Neuronal stem cell (in vitro differentiated cells): ENCODE measurements at regions not wholly inside any gene's neighbourhood (a gene's known extent, or its start where the extent isn't known, plus 50 kb on each side); places are given as distances from the start of the nearest gene placed in this dataset.

Source experiments
- DNase-seq: peaks from one replicate; pipeline ENCODE4 v3.0.0-alpha.2; 2013; ENCODE audit warnings: low spot score
- H2AFZ ChIP-seq: one replicate; pipeline ENCODE4 v1.6.1; 2013; ENCODE audit warnings: mild to moderate bottlenecking, low read length, inconsistent platforms
- H2AK5ac ChIP-seq: 2 replicates; pipeline ENCODE4 v1.6.1; 2013; ENCODE audit warnings: low read depth, mild to moderate bottlenecking, inconsistent platforms, low read length, moderate library complexity, mixed read lengths
- H2BK120ac ChIP-seq: 2 replicates; pipeline ENCODE4 v1.6.1; 2013; ENCODE audit warnings: low read depth, mild to moderate bottlenecking, inconsistent platforms, low read length, moderate library complexity, mixed read lengths
- H2BK12ac ChIP-seq: one replicate; pipeline ENCODE4 v1.6.1; 2013; ENCODE audit warnings: low read length, inconsistent platforms
- H2BK15ac ChIP-seq: 2 replicates; pipeline ENCODE4 v1.6.1; 2013; ENCODE audit warnings: mild to moderate bottlenecking, low read length, inconsistent platforms, mixed read lengths
- H2BK5ac ChIP-seq: one replicate; pipeline ENCODE4 v1.6.1; 2013; ENCODE audit warnings: inconsistent platforms, mild to moderate bottlenecking, low read length, moderate library complexity
- H3K14ac ChIP-seq: one replicate; pipeline ENCODE4 v1.6.1; 2013; ENCODE audit warnings: low read length, inconsistent platforms
- H3K18ac ChIP-seq: 2 replicates; pipeline ENCODE4 v1.6.1; 2013; ENCODE audit warnings: low read length, inconsistent platforms
- H3K23ac ChIP-seq: 2 replicates; pipeline ENCODE4 v1.6.1; 2013; ENCODE audit warnings: low read depth, mild to moderate bottlenecking, mixed read lengths, low read length, inconsistent platforms; ENCODE audit not compliant: poor library complexity
- H3K27ac ChIP-seq: replicated peaks from 3 replicates; pipeline ENCODE4 v1.5.1; 2013; ENCODE audit warnings: low read length, inconsistent platforms
- H3K27me3 ChIP-seq, 3 experiments: 2 replicates each; pipeline ENCODE4 v1.6.1; 2013; ENCODE audit warnings: low read length in 3 of 3, mild to moderate bottlenecking in 2 of 3, inconsistent platforms in 1 of 3, low read depth in 1 of 3, mixed read lengths in 1 of 3, moderate library complexity in 1 of 3; ENCODE audit not compliant: control insufficient read depth in 3 of 3, insufficient read depth in 3 of 3
- H3K36me3 ChIP-seq, 2 donors: replicated peaks in 1 of 2; 2 replicates each; pipeline ENCODE4 v1.6.1; 2013; ENCODE audit warnings: low read length in 2 of 2; ENCODE audit not compliant: control insufficient read depth in 2 of 2, insufficient read depth in 2 of 2
- H3K4ac ChIP-seq: 2 replicates; pipeline ENCODE4 v1.6.1; 2013; ENCODE audit warnings: inconsistent platforms, mild to moderate bottlenecking, low read length, moderate library complexity
- H3K4me1 ChIP-seq, 2 donors: 1 replicate in 1 of 2; 2 replicates in 1 of 2; pipeline ENCODE4 v1.6.1; 2013; ENCODE audit warnings: low read length in 2 of 2, low read depth in 1 of 2; ENCODE audit not compliant: control insufficient read depth in 2 of 2, insufficient read depth in 1 of 2
- H3K4me2 ChIP-seq: one replicate; pipeline ENCODE4 v1.6.1; 2013; ENCODE audit warnings: mild to moderate bottlenecking, low read length, inconsistent platforms; ENCODE audit not compliant: insufficient read depth, poor library complexity, severe bottlenecking
- H3K4me3 ChIP-seq, 2 donors: 2 replicates each; pipeline ENCODE4 v1.5.1; 2013; ENCODE audit warnings: low read length in 2 of 2, mild to moderate bottlenecking in 2 of 2, inconsistent platforms in 1 of 2, moderate library complexity in 1 of 2
- H3K79me1 ChIP-seq: one replicate; pipeline ENCODE4 v1.6.1; 2013; ENCODE audit warnings: low read depth, mild to moderate bottlenecking, inconsistent platforms, low read length, moderate library complexity
- H3K9ac ChIP-seq: one replicate; pipeline ENCODE4 v1.6.1; 2013; ENCODE audit warnings: mild to moderate bottlenecking, low read depth, low read length, inconsistent platforms; ENCODE audit not compliant: poor library complexity
- H3K9me3 ChIP-seq, 2 donors: replicated peaks in 1 of 2; 2 replicates each; pipeline versions ENCODE3 to v1.6.1; 2013; ENCODE audit warnings: low read length in 2 of 2, mild to moderate bottlenecking in 2 of 2, inconsistent platforms in 1 of 2, low read depth in 1 of 2, mixed read lengths in 1 of 2, moderate library complexity in 1 of 2; ENCODE audit not compliant: control insufficient read depth in 2 of 2, insufficient read depth in 1 of 2
- H4K8ac ChIP-seq: one replicate; pipeline ENCODE4 v1.6.1; 2013; ENCODE audit warnings: low read depth, mild to moderate bottlenecking, inconsistent platforms, low read length, moderate library complexity
- H4K91ac ChIP-seq: one replicate; pipeline ENCODE4 v1.6.1; 2013; ENCODE audit warnings: low read length, low read depth, mild to moderate bottlenecking, inconsistent platforms; ENCODE audit not compliant: poor library complexity
- WGBS, 2 donors: extraction: QIAGEN DNeasy Blood & Tissue Kit; methylation state at CpG; one replicate each; pipeline ENCODE4 v1.1.7; 2013; ENCODE audit warnings: missing lambda C conversion rate in 2 of 2, mixed read lengths in 1 of 2; ENCODE audit not compliant: insufficient read length in 2 of 2, insufficient replicate concordance in 1 of 2; ENCODE audit errors: extremely low coverage in 2 of 2; 5-methylcytosine and 5-hydroxymethylcytosine counted together

DNA sequence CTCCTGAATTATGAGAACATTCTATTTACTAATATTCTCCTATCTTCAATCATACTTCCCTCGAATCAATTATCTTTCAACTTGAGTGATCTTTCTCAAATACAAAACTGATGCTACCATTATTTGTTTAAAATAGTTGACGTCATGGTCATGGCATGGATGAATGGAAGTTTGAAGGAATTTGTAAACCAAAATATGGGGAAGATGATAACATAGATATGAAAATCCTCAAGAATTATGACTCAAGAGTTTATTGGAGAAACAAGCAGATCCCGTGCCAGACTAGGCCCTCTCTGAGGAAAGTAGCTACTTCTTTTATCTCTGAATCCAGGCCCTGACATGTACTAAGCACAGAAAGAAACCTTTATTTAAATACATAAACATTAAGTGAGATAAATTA is 270.4 kb upstream of the MC4R start:
- no peak overlapping the region for H3K18ac ChIP-seq
- no peak overlapping the region for H2AK5ac ChIP-seq
- H3K14ac ChIP-seq, result no peak overlapping the region
- H3K9ac ChIP-seq, result no peak overlapping the region
- no peaks in the 10 kb centered on the region for H3K36me3 ChIP-seq
- no peaks in the 10 kb centered on the region for H3K27me3 ChIP-seq
- no peak overlapping the region for H2AFZ ChIP-seq
- H3K4me3 ChIP-seq, result no peak overlapping the region
- no peak overlapping the region for H4K91ac ChIP-seq
- no peak overlapping the region for H3K23ac ChIP-seq
- no peak overlapping the region for H4K8ac ChIP-seq
- no peaks in the 10 kb centered on the region for H3K79me1 ChIP-seq
- no peak overlapping the region for H3K4ac ChIP-seq
- H3K4me2 ChIP-seq, result no peak overlapping the region
- no peaks in the 10 kb centered on the region for H3K4me1 ChIP-seq
- WGBS, 2 donors, result 96 to 100% methylated on average over 1 of the region's 3 CpGs
- H2BK15ac ChIP-seq, result no peak overlapping the region
- no peak for DNase-seq
- H3K9me3 ChIP-seq, result no peaks in the 10 kb centered on the region
- no peak overlapping the region for H3K27ac ChIP-seq
- no peak overlapping the region for H2BK12ac ChIP-seq
- H2BK5ac ChIP-seq, result no peak overlapping the region
- no peak overlapping the region for H2BK120ac ChIP-seq

DNA sequence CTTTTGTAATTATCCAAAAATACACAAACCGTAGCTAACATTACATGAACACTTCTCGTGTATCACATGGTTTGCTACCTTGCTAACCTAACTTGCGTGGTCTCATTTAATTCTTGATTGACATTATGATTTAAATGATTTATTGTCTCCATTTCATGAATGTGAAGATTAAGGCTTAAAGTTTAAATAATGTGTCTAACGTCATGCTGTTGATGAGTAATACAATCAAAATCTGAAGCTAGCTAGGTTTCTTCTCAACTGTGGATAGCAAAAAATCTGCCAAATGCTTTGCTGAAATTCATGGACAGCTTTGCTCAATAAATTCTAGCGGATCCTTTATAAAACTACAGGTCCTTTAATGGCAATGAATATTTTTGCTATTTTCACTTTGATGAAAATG is 274.1 kb upstream of the MC4R start:
- WGBS, 2 donors, result no CpG with 5 or more reads among the region's 5 CpGs
- Histone ChIP-seq H3K18ac (no peak overlapping the region), H3K36me3 (no peaks in the 10 kb centered on the region), H3K9ac (no peak overlapping the region), H2BK12ac (no peak overlapping the region), H2BK120ac (no peak overlapping the region), H3K9me3 (no peaks in the 10 kb centered on the region), H4K91ac (no peak overlapping the region), H2AFZ (no peak overlapping the region), H2AK5ac (no peak overlapping the region), H3K4ac (no peak overlapping the region), H3K14ac (no peak overlapping the region), H3K27me3 (no peaks in the 10 kb centered on the region), H3K4me1 (peaks cover 0 to 3% of the 10 kb centered on the region in 2 donors), H2BK5ac (no peak overlapping the region), H3K4me3 (no peak overlapping the region), H3K79me1 (no peaks in the 10 kb centered on the region), H3K4me2 (no peak overlapping the region), H4K8ac (no peak overlapping the region), H3K23ac (no peak overlapping the region), H3K27ac (no peak overlapping the region), H2BK15ac (no peak overlapping the region)
- DNase-seq, result no peak

DNA sequence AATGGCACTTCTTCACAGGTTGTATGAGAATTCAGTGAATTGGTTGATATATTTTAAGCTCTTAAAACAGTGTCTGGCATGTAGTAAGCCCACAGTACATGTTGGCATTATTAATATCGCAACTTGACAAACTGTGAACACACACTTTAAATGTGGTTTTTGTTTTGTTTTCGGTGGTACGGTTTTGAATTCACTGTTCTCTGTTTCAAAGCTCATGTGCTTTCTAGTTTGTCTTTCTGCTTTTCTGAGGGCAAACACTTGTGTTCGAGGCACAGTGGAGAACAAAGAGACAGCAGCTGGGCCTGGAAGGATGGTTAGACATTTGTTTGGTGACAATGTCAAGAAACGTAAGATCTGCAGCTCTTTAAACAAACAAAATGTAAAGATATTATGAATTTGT is 276.5 kb upstream of the MC4R start:
- no peak overlapping the region for H3K23ac ChIP-seq
- H3K27me3 ChIP-seq, result no peaks in the 10 kb centered on the region
- H3K9ac ChIP-seq, result no peak overlapping the region
- no peak overlapping the region for H3K27ac ChIP-seq
- DNase-seq, result no peak
- no peak overlapping the region for H2BK120ac ChIP-seq
- H2AK5ac ChIP-seq, result no peak overlapping the region
- H3K4me1 ChIP-seq, result peaks cover 0 to 3% of the 10 kb centered on the region in 2 donors
- no peak overlapping the region for H3K4ac ChIP-seq
- no peaks in the 10 kb centered on the region for H3K79me1 ChIP-seq
- WGBS, 2 donors, result no CpG with 5 or more reads among the region's 5 CpGs
- no peak overlapping the region for H3K14ac ChIP-seq
- H3K4me3 ChIP-seq, result no peak overlapping the region
- H2BK15ac ChIP-seq, result no peak overlapping the region
- H4K91ac ChIP-seq, result no peak overlapping the region
- no peaks in the 10 kb centered on the region for H3K36me3 ChIP-seq
- H3K9me3 ChIP-seq, result no peaks in the 10 kb centered on the region
- H3K18ac ChIP-seq, result no peak overlapping the region
- H2BK12ac ChIP-seq, result no peak overlapping the region
- no peak overlapping the region for H4K8ac ChIP-seq
- H2BK5ac ChIP-seq, result no peak overlapping the region
- H2AFZ ChIP-seq, result peak overlapping the region; percentile 90
- H3K4me2 ChIP-seq, result no peak overlapping the region

DNA sequence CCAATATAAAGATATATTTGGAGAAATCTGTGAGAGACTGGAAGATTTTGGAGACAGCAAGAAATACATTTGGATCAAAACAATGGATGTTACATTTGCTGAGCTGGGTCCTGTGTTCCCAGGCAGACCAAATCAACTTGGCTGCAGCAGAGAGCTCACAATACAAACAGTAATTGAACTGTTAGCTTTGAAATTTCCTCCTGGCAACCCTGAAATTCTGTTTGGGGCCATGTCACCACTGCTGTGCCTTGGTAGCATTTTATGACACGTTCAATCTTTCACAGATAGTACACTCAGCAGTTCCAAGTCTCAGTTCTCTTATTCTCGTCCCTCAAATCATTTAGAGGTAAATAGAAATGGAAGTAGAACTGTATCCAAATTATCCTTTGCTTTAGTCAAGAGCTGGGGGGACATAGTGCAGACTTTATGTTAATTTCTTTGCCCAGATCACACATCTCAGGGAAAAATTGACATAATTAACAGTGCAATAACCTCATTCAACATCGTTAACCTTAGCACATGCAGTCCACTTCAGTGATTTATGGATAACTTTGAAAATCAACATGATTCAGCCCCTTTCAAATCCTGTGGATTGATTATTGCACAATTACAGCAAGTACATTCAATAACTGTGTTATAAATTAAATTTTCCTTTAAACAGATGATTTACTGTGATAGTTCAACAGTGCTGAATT is 277.4 kb upstream of the MC4R start:
- Histone ChIP-seq H3K79me1 (no peaks in the 10 kb centered on the region), H3K4ac (no peak overlapping the region), H4K8ac (no peak overlapping the region), H2BK5ac (no peak overlapping the region), H2BK15ac (no peak overlapping the region), H3K18ac (no peak overlapping the region), H2AK5ac (no peak overlapping the region), H2BK12ac (no peak overlapping the region), H3K4me1 (peaks cover 0 to 3% of the 10 kb centered on the region in 2 donors), H3K9ac (no peak overlapping the region), H3K36me3 (no peaks in the 10 kb centered on the region), H4K91ac (no peak overlapping the region), H3K4me3 (no peak overlapping the region), H3K27ac (no peak overlapping the region), H2BK120ac (no peak overlapping the region), H3K23ac (no peak overlapping the region), H3K4me2 (no peak overlapping the region), H2AFZ (peak overlapping the region; percentile 90), H3K27me3 (no peaks in the 10 kb centered on the region), H3K9me3 (no peaks in the 10 kb centered on the region), H3K14ac (no peak overlapping the region)
- WGBS, 2 donors, result no CpG with 5 or more reads among the region's 3 CpGs
- no peak for DNase-seq
